IMR-90 (cell line): ENCODE measurements at regions not wholly inside any gene's neighbourhood (a gene's known extent, or its start where the extent isn't known, plus 50 kb on each side); places are given as distances from the start of the nearest gene placed in this dataset.

ENCODE experiments used
- ATAC-seq: fragments of 200-7000 bp; cut with Tn5 transposase; 2 replicates; pipeline ENCODE4 v1.9.1; 2020; ENCODE audit warnings: low read depth, mild to moderate bottlenecking, moderate library complexity
- BruUV-seq: library from RNA; stranded (reverse); fragments of 400-500 nt; replicated peaks from 2 replicates; lab custom pipeline; 2021; lab: Mats Ljungman, UMichigan
- CTCF ChIA-PET: fragments of 300-600 bp; formaldehyde crosslinking; extraction: SDS; loops from one replicate; lab custom pipeline; 2021; ENCODE audit warnings: antibody characterized with exemption; lab: Yijun Ruan, JAX
- POLR2A ChIA-PET: fragments of 300-600 bp; sonication (Branson Sonifier 250); formaldehyde crosslinking; loops from one replicate; lab custom pipeline; 2022; ENCODE audit warnings: antibody characterized with exemption; ENCODE audit not compliant: unreplicated experiment; lab: Charles Lee
- DNase-seq: peaks from one replicate; pipeline ENCODE4 v3.0.0; 2013
- H2AFZ ChIP-seq: replicated peaks from 2 replicates; pipeline ENCODE3; 2013; ENCODE audit warnings: low read length, mild to moderate bottlenecking; ENCODE audit not compliant: poor library complexity
- H2AK5ac ChIP-seq: 2 replicates; pipeline ENCODE4 v1.6.1; 2013; ENCODE audit warnings: low read depth, low read length, inconsistent platforms
- H2AK9ac ChIP-seq: replicated peaks from 2 replicates; pipeline ENCODE3; 2013; ENCODE audit warnings: mild to moderate bottlenecking, low read depth, low read length, moderate library complexity; ENCODE audit not compliant: poor library complexity
- H2BK120ac ChIP-seq: 2 replicates; pipeline ENCODE4 v1.6.1; 2013; ENCODE audit warnings: low read depth, low read length, inconsistent platforms
- H2BK15ac ChIP-seq: 3 replicates; pipeline ENCODE4 v1.6.1; 2013; ENCODE audit warnings: low read depth, low read length, inconsistent platforms
- H2BK20ac ChIP-seq: 2 replicates; pipeline ENCODE4 v1.6.1; 2013; ENCODE audit warnings: low read depth, mild to moderate bottlenecking, inconsistent platforms, low read length, moderate library complexity
- H2BK5ac ChIP-seq: 2 replicates; pipeline ENCODE4 v1.6.1; 2013; ENCODE audit warnings: mild to moderate bottlenecking, low read depth, low read length, inconsistent platforms; ENCODE audit not compliant: poor library complexity, severe bottlenecking
- H3K14ac ChIP-seq: replicated peaks from 2 replicates; pipeline ENCODE4 v1.6.1; 2013; ENCODE audit warnings: low read depth, low read length, inconsistent platforms
- H3K18ac ChIP-seq: 2 replicates; pipeline ENCODE4 v1.6.1; 2013; ENCODE audit warnings: low read depth, low read length, control low read depth
- H3K23ac ChIP-seq: 2 replicates; pipeline ENCODE4 v1.6.1; 2013; ENCODE audit warnings: low read depth, low read length, inconsistent platforms
- H3K27ac ChIP-seq: 2 replicates; pipeline ENCODE4 v1.5.1; 2013; ENCODE audit warnings: mild to moderate bottlenecking, control low read depth, low read length; ENCODE audit not compliant: insufficient read depth
- H3K27me3 ChIP-seq: 2 replicates; pipeline ENCODE4 v1.6.1; 2013; ENCODE audit warnings: low read length; ENCODE audit not compliant: control insufficient read depth, insufficient read depth
- H3K36me3 ChIP-seq: 2 replicates; pipeline ENCODE4 v1.6.1; 2013; ENCODE audit warnings: low read length, mixed read lengths; ENCODE audit not compliant: control insufficient read depth, insufficient read depth
- H3K4ac ChIP-seq: 2 replicates; pipeline ENCODE4 v1.6.1; 2013; ENCODE audit warnings: low read depth, low read length, inconsistent platforms
- H3K4me1 ChIP-seq: 2 replicates; pipeline ENCODE4 v1.6.1; 2013; ENCODE audit warnings: low read length, mixed read lengths; ENCODE audit not compliant: control insufficient read depth, insufficient read depth
- H3K4me2 ChIP-seq: 2 replicates; pipeline ENCODE4 v1.6.1; 2013; ENCODE audit warnings: low read depth, mild to moderate bottlenecking, control low read depth, low read length, moderate library complexity
- H3K4me3 ChIP-seq: 2 replicates; pipeline ENCODE4 v1.5.1; 2013; ENCODE audit warnings: low read depth, mild to moderate bottlenecking, control low read depth, low read length, moderate library complexity; ENCODE audit not compliant: insufficient read depth
- H3K56ac ChIP-seq: 2 replicates; pipeline ENCODE4 v1.6.1; 2013; ENCODE audit warnings: low read length, inconsistent platforms; ENCODE audit not compliant: insufficient read depth; ENCODE audit errors: extremely low read depth
- H3K79me1 ChIP-seq, 2 experiments: 2 replicates each; pipeline ENCODE4 v1.6.1; 2013; ENCODE audit warnings: low read length in 2 of 2, inconsistent platforms in 1 of 2, low read depth in 1 of 2
- H3K9ac ChIP-seq: 2 replicates; pipeline ENCODE4 v1.6.1; 2013; ENCODE audit warnings: low read depth, low read length, control low read depth
- H3K9me1 ChIP-seq: 2 replicates; pipeline ENCODE4 v1.6.1; 2013; ENCODE audit warnings: low read length, inconsistent platforms; ENCODE audit not compliant: insufficient read depth
- H3K9me3 ChIP-seq: 2 replicates; pipeline ENCODE4 v1.6.1; 2013; ENCODE audit warnings: low read length; ENCODE audit not compliant: control insufficient read depth, insufficient read depth
- H4K20me1 ChIP-seq: 2 replicates; pipeline ENCODE4 v1.6.1; 2013; ENCODE audit warnings: low read length, inconsistent platforms; ENCODE audit not compliant: insufficient read depth
- H4K5ac ChIP-seq: 2 replicates; pipeline ENCODE4 v1.6.1; 2013; ENCODE audit warnings: mild to moderate bottlenecking, low read depth, low read length, control low read depth
- H4K8ac ChIP-seq, 2 experiments: 2 replicates each; pipeline ENCODE4 v1.6.1; 2013; ENCODE audit warnings: low read depth in 2 of 2, low read length in 2 of 2, control low read depth in 1 of 2, inconsistent platforms in 1 of 2
- H4K91ac ChIP-seq: 2 replicates; pipeline ENCODE4 v1.6.1; 2013; ENCODE audit warnings: low read depth, low read length, inconsistent platforms; ENCODE audit not compliant: insufficient read depth
- CEBPB ChIP-seq: IDR thresholded peaks from 2 replicates; pipeline ENCODE4 v1.6.1; 2012; ENCODE audit warnings: low read depth, low read length, improper control_type of control experiment
- CHD1 ChIP-seq: IDR thresholded peaks from 2 replicates; pipeline ENCODE4 v1.6.1; 2012; ENCODE audit warnings: low read depth, low read length, improper control_type of control experiment
- FOS ChIP-seq: fragments of 150-350 bp; IDR thresholded peaks from 2 replicates; pipeline ENCODE4 v1.6.1; 2016; ENCODE audit warnings: low read depth, low read length
- MAFK ChIP-seq: IDR thresholded peaks from 2 replicates; pipeline ENCODE4 v1.6.1; 2012; ENCODE audit warnings: low read depth, low read length, improper control_type of control experiment
- MAZ ChIP-seq: IDR thresholded peaks from 2 replicates; pipeline ENCODE4 v1.6.1; 2012; ENCODE audit warnings: low read depth, mild to moderate bottlenecking, low read length, improper control_type of control experiment, moderate library complexity, borderline replicate concordance
- MXI1 ChIP-seq: IDR thresholded peaks from 2 replicates; pipeline ENCODE4 v1.6.1; 2012; ENCODE audit warnings: low read depth, mild to moderate bottlenecking, low read length, moderate library complexity, borderline replicate concordance
- NFE2L2 ChIP-seq: fragments of 150-350 bp; IDR thresholded peaks from 2 replicates; pipeline ENCODE4 v1.6.1; 2016; ENCODE audit warnings: low read depth, mild to moderate bottlenecking, low read length
- POLR2A ChIP-seq: IDR thresholded peaks from 2 replicates; pipeline ENCODE4 v1.6.1; 2012; ENCODE audit warnings: mild to moderate bottlenecking, low read depth, low read length
- RCOR1 ChIP-seq: IDR thresholded peaks from 2 replicates; pipeline ENCODE4 v1.6.1; 2012; ENCODE audit warnings: mild to moderate bottlenecking, low read length, improper control_type of control experiment; ENCODE audit not compliant: insufficient replicate concordance
- RFX5 ChIP-seq: IDR thresholded peaks from 2 replicates; pipeline ENCODE4 v1.8.0; 2012; ENCODE audit warnings: low read depth, mild to moderate bottlenecking, low read length, moderate library complexity
- SMC3 ChIP-seq: fragments of 150-350 bp; IDR thresholded peaks from 2 replicates; pipeline ENCODE4 v1.6.1; 2016; ENCODE audit warnings: low read depth, mild to moderate bottlenecking, antibody characterized with exemption, low read length, moderate library complexity
- WGBS, 2 experiments: methylation state at CpG; one replicate each; pipeline versions ENCODE4 v1.1.5 to v1.1.7; 2013; ENCODE audit warnings: missing lambda C conversion rate in 2 of 2; ENCODE audit not compliant: insufficient read length in 1 of 2; ENCODE audit errors: extremely low coverage in 2 of 2; 5-methylcytosine and 5-hydroxymethylcytosine counted together
- dilution Hi-C: fragments of 300-500 bp; cut with HindIII; formaldehyde crosslinking; loops from one replicate; pipeline ENCODE4 v1.14.3; 2018; ENCODE audit warnings: low sequenced_read_pairs; ENCODE audit not compliant: unreplicated experiment
- in situ Hi-C: fragments of 300-500 bp; cut with MboI; formaldehyde crosslinking; loops from 3 replicates; pipeline ENCODE4 v1.14.3; 2019; ENCODE audit warnings: low sequenced_read_pairs, inconsistent platforms, mixed read lengths
- intact Hi-C: fragments of 100-400 bp; cut with micrococcal nuclease; formaldehyde crosslinking; loops from 2 replicates; pipeline ENCODE4 v1.10.0; 2022
- TF ChIP-seq, protein P1 (sequence below): fragments of 150-350 bp; IDR thresholded peaks from 2 replicates; pipeline ENCODE4 v1.6.1; 2016; ENCODE audit warnings: low read depth, mild to moderate bottlenecking, low read length, moderate library complexity, borderline replicate concordance
- TF ChIP-seq, protein P2 (sequence below): fragments of 150-350 bp; IDR thresholded peaks from 2 replicates; pipeline ENCODE4 v1.6.1; 2017; ENCODE audit warnings: mild to moderate bottlenecking, antibody characterized with exemption, low read length, low read depth
- TF ChIP-seq, protein P3 (sequence below): conservative IDR thresholded peaks from 2 replicates; pipeline ENCODE4 v1.5.1; 2012; ENCODE audit warnings: mild to moderate bottlenecking, low read depth, low read length, improper control_type of control experiment

DNA sequence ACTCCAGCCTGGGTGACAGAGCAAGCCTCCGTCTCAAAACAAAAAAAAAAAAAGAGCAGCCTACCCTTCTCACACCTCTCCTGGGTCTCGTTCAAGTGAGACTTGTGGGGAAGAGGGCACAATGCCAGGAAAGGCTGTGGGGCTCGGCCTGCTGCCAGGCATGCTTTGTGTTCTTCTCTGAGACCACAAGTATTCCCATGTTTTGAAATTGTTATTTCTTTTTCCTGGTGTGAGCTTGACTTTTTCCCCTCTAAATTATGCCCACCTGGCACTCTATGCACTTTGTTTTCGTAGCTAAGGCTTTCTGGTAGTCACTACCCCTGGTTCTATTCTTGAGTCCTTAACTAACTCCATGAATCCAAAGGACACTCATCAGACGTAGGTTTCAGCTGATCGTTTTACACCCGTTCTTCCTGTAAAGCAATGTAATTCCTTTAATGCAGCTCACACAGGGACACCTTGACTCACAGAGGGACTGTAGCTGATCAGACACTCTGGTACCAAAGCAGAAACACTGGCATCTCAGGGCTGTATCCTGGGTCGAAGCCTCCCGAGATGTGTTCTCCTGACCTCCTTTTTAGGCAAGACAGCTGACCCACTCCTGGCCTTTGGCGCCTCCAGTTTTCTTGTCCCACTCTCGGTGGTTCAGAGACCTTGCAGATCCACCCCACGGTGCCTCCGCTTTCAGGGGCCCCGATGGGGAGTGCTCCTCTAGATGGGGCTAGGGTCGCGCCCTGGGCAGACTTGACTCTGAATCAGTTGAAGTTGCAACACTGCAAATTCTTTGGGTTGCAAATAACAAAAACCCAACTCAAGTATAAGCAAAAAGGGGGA, 193.3 kb upstream of the AGAP1 start:
- Histone ChIP-seq H3K23ac (no peak overlapping the region), H3K79me1 (no peaks in the 10 kb centered on the region), H3K36me3 (no peaks in the 10 kb centered on the region), H4K5ac (peak overlapping the region; percentile 55; the same call in 1 of the 2 replicates), H2BK5ac (no peak overlapping the region), H2BK15ac (no peak overlapping the region), H2AK5ac (no peak overlapping the region), H3K56ac (no peak overlapping the region), H3K4me1 (peaks cover 8% of the 10 kb centered on the region), H2AFZ (no peak overlapping the region), H3K18ac (peak overlapping the region; percentile 84), H4K8ac (peak overlapping the region in 1 of 2 experiments; percentile 29; a peak in 1 of 4 replicates), H3K4me3 (no peak overlapping the region), H3K27ac (peak overlapping the region; percentile 39; the same call in 1 of the 2 replicates), H3K14ac (no peak overlapping the region; the same call in 1 of the 2 replicates), H3K4ac (peak overlapping the region; percentile 54; the same call in 1 of the 2 replicates), H3K9ac (no peak overlapping the region), H3K27me3 (peaks cover 34% of the 10 kb centered on the region), H4K91ac (0 out of 2 replicates have a peak overlapping the region, but pooled peaks have one; percentile 10), H2BK120ac (0 out of 2 replicates have a peak overlapping the region, but pooled peaks have one; percentile 20), H4K20me1 (no peaks in the 10 kb centered on the region), H2AK9ac (no peak overlapping the region), H3K9me3 (peaks cover 3% of the 10 kb centered on the region; the same call in 1 of the 2 replicates), H2BK20ac (peak overlapping the region; percentile 11), H3K4me2 (peak overlapping the region; percentile 69), H3K9me1 (no peaks in the 10 kb centered on the region)
- BruUV-seq: no TSS peak
- ChIA-PET POLR2A (no interaction called here), CTCF (interaction anchor here (0.6 kb wide), 1 partner anchor 1882 kb away, joined by 3 read pairs; no protein-coding TSS in a partner anchor)
- WGBS, 2 experiments: 63% methylated on average over 3 of the region's 16 CpGs; no CpG with 5 or more reads in 1 of the 2 experiments
- intact Hi-C loops (no loop called here), in situ Hi-C loops (no loop called here), dilution Hi-C loops (no loop called here)
- peak; percentile 55 for DNase-seq
- ATAC-seq: peak; percentile 60
- TF ChIP-seq CEBPB (no peak), MAZ (no peak), MAFK (no peak), RCOR1 (no peak), POLR2A (no peak), CHD1 (no peak), NFE2L2 (no peak), FOS (no peak), RFX5 (no peak), SMC3 (no peak), MXI1 (no peak)
- TF ChIP-seq, protein P1, sequence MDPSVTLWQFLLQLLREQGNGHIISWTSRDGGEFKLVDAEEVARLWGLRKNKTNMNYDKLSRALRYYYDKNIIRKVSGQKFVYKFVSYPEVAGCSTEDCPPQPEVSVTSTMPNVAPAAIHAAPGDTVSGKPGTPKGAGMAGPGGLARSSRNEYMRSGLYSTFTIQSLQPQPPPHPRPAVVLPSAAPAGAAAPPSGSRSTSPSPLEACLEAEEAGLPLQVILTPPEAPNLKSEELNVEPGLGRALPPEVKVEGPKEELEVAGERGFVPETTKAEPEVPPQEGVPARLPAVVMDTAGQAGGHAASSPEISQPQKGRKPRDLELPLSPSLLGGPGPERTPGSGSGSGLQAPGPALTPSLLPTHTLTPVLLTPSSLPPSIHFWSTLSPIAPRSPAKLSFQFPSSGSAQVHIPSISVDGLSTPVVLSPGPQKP: no peak
- TF ChIP-seq, protein P2, sequence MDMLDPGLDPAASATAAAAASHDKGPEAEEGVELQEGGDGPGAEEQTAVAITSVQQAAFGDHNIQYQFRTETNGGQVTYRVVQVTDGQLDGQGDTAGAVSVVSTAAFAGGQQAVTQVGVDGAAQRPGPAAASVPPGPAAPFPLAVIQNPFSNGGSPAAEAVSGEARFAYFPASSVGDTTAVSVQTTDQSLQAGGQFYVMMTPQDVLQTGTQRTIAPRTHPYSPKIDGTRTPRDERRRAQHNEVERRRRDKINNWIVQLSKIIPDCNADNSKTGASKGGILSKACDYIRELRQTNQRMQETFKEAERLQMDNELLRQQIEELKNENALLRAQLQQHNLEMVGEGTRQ: no peak
- TF ChIP-seq, protein P3, sequence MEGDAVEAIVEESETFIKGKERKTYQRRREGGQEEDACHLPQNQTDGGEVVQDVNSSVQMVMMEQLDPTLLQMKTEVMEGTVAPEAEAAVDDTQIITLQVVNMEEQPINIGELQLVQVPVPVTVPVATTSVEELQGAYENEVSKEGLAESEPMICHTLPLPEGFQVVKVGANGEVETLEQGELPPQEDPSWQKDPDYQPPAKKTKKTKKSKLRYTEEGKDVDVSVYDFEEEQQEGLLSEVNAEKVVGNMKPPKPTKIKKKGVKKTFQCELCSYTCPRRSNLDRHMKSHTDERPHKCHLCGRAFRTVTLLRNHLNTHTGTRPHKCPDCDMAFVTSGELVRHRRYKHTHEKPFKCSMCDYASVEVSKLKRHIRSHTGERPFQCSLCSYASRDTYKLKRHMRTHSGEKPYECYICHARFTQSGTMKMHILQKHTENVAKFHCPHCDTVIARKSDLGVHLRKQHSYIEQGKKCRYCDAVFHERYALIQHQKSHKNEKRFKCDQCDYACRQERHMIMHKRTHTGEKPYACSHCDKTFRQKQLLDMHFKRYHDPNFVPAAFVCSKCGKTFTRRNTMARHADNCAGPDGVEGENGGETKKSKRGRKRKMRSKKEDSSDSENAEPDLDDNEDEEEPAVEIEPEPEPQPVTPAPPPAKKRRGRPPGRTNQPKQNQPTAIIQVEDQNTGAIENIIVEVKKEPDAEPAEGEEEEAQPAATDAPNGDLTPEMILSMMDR: no peak
